BLaER1 (cell line): ENCODE measurements at regions not wholly inside any gene's neighbourhood (a gene's known extent, or its start where the extent isn't known, plus 50 kb on each side); places are given as distances from the start of the nearest gene placed in this dataset.
"Not testable (repeated sequence)": the region's sequence is repeated elsewhere in the genome, so short reads cannot be mapped to it uniquely, and the experiment has no call there.

Experiments used
- H3K27ac ChIP-seq: shearing (Covaris generic); formaldehyde crosslinking; 2 replicates; pipeline ENCODE4 v1.8.1; 2022
- H3K27me3 ChIP-seq: shearing (Covaris generic); formaldehyde crosslinking; 2 replicates; pipeline ENCODE4 v1.8.1; 2022
- H3K36me3 ChIP-seq: shearing (Covaris generic); formaldehyde crosslinking; 2 replicates; pipeline ENCODE4 v1.8.1; 2022
- H3K4me1 ChIP-seq: shearing (Covaris generic); formaldehyde crosslinking; 2 replicates; pipeline ENCODE4 v1.8.1; 2022
- H3K4me2 ChIP-seq: shearing (Covaris generic); formaldehyde crosslinking; 2 replicates; pipeline ENCODE4 v1.8.1; 2022
- H3K4me3 ChIP-seq: shearing (Covaris generic); formaldehyde crosslinking; 2 replicates; pipeline ENCODE4 v1.8.1; 2022
- H3K9ac ChIP-seq: shearing (Covaris generic); formaldehyde crosslinking; 2 replicates; pipeline ENCODE4 v1.8.1; 2022
- H3K9me3 ChIP-seq: shearing (Covaris generic); formaldehyde crosslinking; 2 replicates; pipeline ENCODE4 v1.8.1; 2022
- H4K20me1 ChIP-seq: shearing (Covaris generic); formaldehyde crosslinking; 2 replicates; pipeline ENCODE4 v1.8.1; 2022
- Cebpa-rat ChIP-seq: shearing (Covaris generic); IDR thresholded peaks from 2 replicates; pipeline ENCODE4 v1.8.1; 2022

- no peak overlapping the region for H3K4me3 ChIP-seq
- no peaks in the 10 kb centered on the region for H4K20me1 ChIP-seq
- H3K9me3 ChIP-seq = no peaks in the 10 kb centered on the region
- H3K27me3 ChIP-seq = no peaks in the 10 kb centered on the region
- no peak overlapping the region for H3K4me2 ChIP-seq
- TF ChIP-seq Cebpa-rat = no peak
- no peak overlapping the region for H3K9ac ChIP-seq
- H3K4me1 ChIP-seq = no peaks in the 10 kb centered on the region
- H3K27ac ChIP-seq = no peak overlapping the region
- no peaks in the 10 kb centered on the region for H3K36me3 ChIP-seq
These were observed 108.6 kb upstream of the DYRK2 start for GRCh38 chr12:67539946-67540345.

GRCh38 chr12:67540920-67541624, 107.5 kb upstream of the DYRK2 start:
- no peaks in the 10 kb centered on the region for H3K4me1 ChIP-seq
- no peak for TF ChIP-seq Cebpa-rat
- no peak overlapping the region for H3K27ac ChIP-seq
- H3K9ac ChIP-seq = no peak overlapping the region
- no peak overlapping the region for H3K4me2 ChIP-seq
- no peaks in the 10 kb centered on the region for H3K36me3 ChIP-seq
- no peaks in the 10 kb centered on the region for H4K20me1 ChIP-seq
- no peaks in the 10 kb centered on the region for H3K9me3 ChIP-seq
- H3K27me3 ChIP-seq = no peaks in the 10 kb centered on the region
- no peak overlapping the region for H3K4me3 ChIP-seq

GRCh38 chr12:67541625-67541991, 106.9 kb upstream of the DYRK2 start:
- no peaks in the 10 kb centered on the region for H3K4me1 ChIP-seq
- no peak overlapping the region for H3K4me3 ChIP-seq
- H3K4me2 ChIP-seq = no peak overlapping the region

GRCh38 chr12:67543021-67543770, 105.3 kb upstream of the DYRK2 start:
- Histone ChIP-seq H3K27me3 (no peaks in the 10 kb centered on the region), H3K4me2 (no peak overlapping the region), H3K9ac (no peak overlapping the region), H3K9me3 (no peaks in the 10 kb centered on the region; the same call in 1 of the 2 replicates), H3K4me3 (no peak overlapping the region), H3K27ac (no peak overlapping the region), H3K4me1 (no peaks in the 10 kb centered on the region), H4K20me1 (no peaks in the 10 kb centered on the region), H3K36me3 (no peaks in the 10 kb centered on the region)
- no peak for TF ChIP-seq Cebpa-rat

More at GRCh38 chr12:67541625-67541991, 106.9 kb upstream of the DYRK2 start:
- Histone ChIP-seq H4K20me1 (no peaks in the 10 kb centered on the region), H3K27ac (no peak overlapping the region), H3K36me3 (no peaks in the 10 kb centered on the region), H3K9me3 (no peaks in the 10 kb centered on the region), H3K27me3 (no peaks in the 10 kb centered on the region), H3K9ac (no peak overlapping the region)
- no peak for TF ChIP-seq Cebpa-rat

- no peak overlapping the region for H3K9ac ChIP-seq
- H3K4me1 ChIP-seq = no peaks in the 10 kb centered on the region
- H3K9me3 ChIP-seq = no peaks in the 10 kb centered on the region; the same call in 1 of the 2 replicates
- no peak overlapping the region for H3K4me3 ChIP-seq
- no peaks in the 10 kb centered on the region for H3K27me3 ChIP-seq
- no peaks in the 10 kb centered on the region for H4K20me1 ChIP-seq
- no peaks in the 10 kb centered on the region for H3K36me3 ChIP-seq
- no peak for TF ChIP-seq Cebpa-rat
- no peak overlapping the region for H3K4me2 ChIP-seq
- H3K27ac ChIP-seq = no peak overlapping the region
These were observed 103.2 kb upstream of the DYRK2 start for GRCh38 chr12:67545298-67545697.

GRCh38 chr12:67546746-67547145, 101.8 kb upstream of the DYRK2 start:
- Histone ChIP-seq H4K20me1 (no peaks in the 10 kb centered on the region), H3K4me2 (no peak overlapping the region), H3K27ac (no peak overlapping the region), H3K9ac (no peak overlapping the region), H3K4me1 (no peaks in the 10 kb centered on the region), H3K4me3 (no peak overlapping the region), H3K27me3 (no peaks in the 10 kb centered on the region), H3K9me3 (peaks cover 9% of the 10 kb centered on the region), H3K36me3 (no peaks in the 10 kb centered on the region)
- no peak for TF ChIP-seq Cebpa-rat

GRCh38 chr12:67555075-67555717, 93.3 kb upstream of the DYRK2 start:
- not testable (repeated sequence) for H3K36me3 ChIP-seq, H3K4me3 ChIP-seq, H3K4me1 ChIP-seq, H3K27me3 ChIP-seq, H3K9ac ChIP-seq, H4K20me1 ChIP-seq, H3K4me2 ChIP-seq, H3K27ac ChIP-seq
- H3K9me3 ChIP-seq = peaks cover 16% of the 10 kb centered on the region

- Histone ChIP-seq H3K27ac (no peak overlapping the region), H3K9me3 (peaks cover 16% of the 10 kb centered on the region), H3K4me3 (no peak overlapping the region), H3K36me3 (no peaks in the 10 kb centered on the region), H3K27me3 (no peaks in the 10 kb centered on the region), H4K20me1 (no peaks in the 10 kb centered on the region), H3K4me1 (no peaks in the 10 kb centered on the region), H3K4me2 (no peak overlapping the region), H3K9ac (no peak overlapping the region)
- no peak for TF ChIP-seq Cebpa-rat
These were observed 89.8 kb upstream of the DYRK2 start for GRCh38 chr12:67558775-67559174.

- H3K27ac ChIP-seq = no peak overlapping the region
- no peaks in the 10 kb centered on the region for H4K20me1 ChIP-seq
- no peaks in the 10 kb centered on the region for H3K4me1 ChIP-seq
- H3K9ac ChIP-seq = no peak overlapping the region
- no peak for TF ChIP-seq Cebpa-rat
- H3K9me3 ChIP-seq = peaks cover 16% of the 10 kb centered on the region
- H3K4me2 ChIP-seq = no peak overlapping the region
- no peak overlapping the region for H3K4me3 ChIP-seq
- H3K27me3 ChIP-seq = no peaks in the 10 kb centered on the region
- no peaks in the 10 kb centered on the region for H3K36me3 ChIP-seq
These were observed 88.8 kb upstream of the DYRK2 start for GRCh38 chr12:67559751-67560150.

- Histone ChIP-seq H3K27me3 (no peaks in the 10 kb centered on the region), H3K4me2 (no peak overlapping the region), H3K9me3 (peaks cover 21% of the 10 kb centered on the region), H4K20me1 (no peaks in the 10 kb centered on the region), H3K4me1 (no peaks in the 10 kb centered on the region), H3K4me3 (no peak overlapping the region), H3K36me3 (no peaks in the 10 kb centered on the region), H3K27ac (no peak overlapping the region), H3K9ac (no peak overlapping the region)
- TF ChIP-seq Cebpa-rat = no peak
These were observed 85.8 kb upstream of the DYRK2 start for GRCh38 chr12:67562513-67563287.
